Liver (tissue), 8 donors: ENCODE measurements at regions not wholly inside any gene's neighbourhood (a gene's known extent, or its start where the extent isn't known, plus 50 kb on each side); places are given as distances from the start of the nearest gene placed in this dataset.

Experiments used
- DNase-seq: peaks from one replicate; pipeline ENCODE4 v3.0.0-alpha.2; 2017; ENCODE audit warnings: low spot score
- H3K27ac ChIP-seq, 2 donors: one replicate each; pipeline ENCODE4 v1.7.0; 2013; ENCODE audit warnings: inconsistent platforms in 2 of 2, low read length in 2 of 2, control low read depth in 1 of 2, low read depth in 1 of 2, mild to moderate bottlenecking in 1 of 2
- H3K27me3 ChIP-seq, 4 donors: one replicate each; pipeline versions ENCODE4 v1.6.1 to v1.7.0; 2013; ENCODE audit warnings: low read length in 3 of 4, inconsistent platforms in 1 of 4, mild to moderate bottlenecking in 1 of 4, moderate library complexity in 1 of 4; ENCODE audit not compliant: control insufficient read depth in 4 of 4, insufficient read depth in 4 of 4
- H3K36me3 ChIP-seq, 4 donors: one replicate each; pipeline versions ENCODE4 v1.6.1 to v1.7.0; 2013; ENCODE audit warnings: low read length in 3 of 4, mild to moderate bottlenecking in 3 of 4, low read depth in 1 of 4, moderate library complexity in 1 of 4; ENCODE audit not compliant: control insufficient read depth in 4 of 4, insufficient read depth in 3 of 4
- H3K4me1 ChIP-seq, 4 donors: one replicate each; pipeline versions ENCODE4 v1.6.1 to v1.7.0; 2013; ENCODE audit warnings: low read length in 3 of 4, mild to moderate bottlenecking in 3 of 4, moderate library complexity in 1 of 4; ENCODE audit not compliant: control insufficient read depth in 4 of 4, insufficient read depth in 4 of 4
- H3K4me3 ChIP-seq, 3 donors: one replicate each; pipeline versions ENCODE4 v1.6.1 to v1.7.0; 2013; ENCODE audit warnings: low read length in 3 of 3, control low read depth in 1 of 3, low read depth in 1 of 3, mild to moderate bottlenecking in 1 of 3
- H3K9ac ChIP-seq, 2 donors: one replicate each; pipeline ENCODE4 v1.7.0; 2013; ENCODE audit warnings: low read length in 2 of 2, mild to moderate bottlenecking in 2 of 2, moderate library complexity in 2 of 2, control low read depth in 1 of 2, low read depth in 1 of 2
- H3K9me3 ChIP-seq, 4 donors: one replicate each; pipeline versions ENCODE4 v1.6.1 to v1.7.0; 2013; ENCODE audit warnings: low read length in 3 of 4; ENCODE audit not compliant: control insufficient read depth in 4 of 4
- EGR1 ChIP-seq, 2 donors: IDR thresholded peaks; 2 replicates each; pipeline ENCODE4 v1.6.1; 2016 to 2018; ENCODE audit warnings: antibody characterized with exemption in 2 of 2, low read depth in 2 of 2
- FOXA2 ChIP-seq: IDR thresholded peaks from 2 replicates; pipeline ENCODE4 v1.6.1; 2016; ENCODE audit warnings: antibody characterized with exemption
- GABPA ChIP-seq, 2 donors: IDR thresholded peaks in 1 of 2; conservative IDR thresholded peaks in 1 of 2; 2 replicates each; pipeline ENCODE4 v1.6.1; 2016; ENCODE audit warnings: antibody characterized with exemption in 2 of 2, mild to moderate bottlenecking in 1 of 2, moderate library complexity in 1 of 2
- HNF4A ChIP-seq, 2 donors: conservative IDR thresholded peaks; 2 replicates each; pipeline ENCODE4 v1.6.1; 2016; ENCODE audit warnings: antibody characterized with exemption in 2 of 2, mild to moderate bottlenecking in 2 of 2
- JUND ChIP-seq, 2 donors: IDR thresholded peaks; 2 replicates each; pipeline ENCODE4 v1.6.1; 2016; ENCODE audit warnings: antibody characterized with exemption in 2 of 2
- RAD21 ChIP-seq, 2 donors: IDR thresholded peaks; 2 replicates each; pipeline ENCODE4 v1.6.1; 2016; ENCODE audit warnings: antibody characterized with exemption in 2 of 2, mild to moderate bottlenecking in 2 of 2
- RXRA ChIP-seq, 2 donors: IDR thresholded peaks; 2 replicates each; pipeline ENCODE4 v1.6.1; 2017 to 2018; ENCODE audit warnings: antibody characterized with exemption in 2 of 2, mild to moderate bottlenecking in 1 of 2
- SP1 ChIP-seq: IDR thresholded peaks from 2 replicates; pipeline ENCODE4 v1.6.1; 2018; ENCODE audit warnings: antibody characterized with exemption, mild to moderate bottlenecking
- YY1 ChIP-seq: IDR thresholded peaks from 2 replicates; pipeline ENCODE4 v1.6.1; 2016; ENCODE audit warnings: antibody characterized with exemption, mild to moderate bottlenecking
- ZBTB33 ChIP-seq: IDR thresholded peaks from 2 replicates; pipeline ENCODE4 v1.6.1; 2016; ENCODE audit warnings: antibody characterized with exemption
- WGBS: extraction: QIAGEN DNeasy Blood & Tissue Kit; methylation state at CpG from one replicate; pipeline ENCODE4 v1.1.7; 2013; 5-methylcytosine and 5-hydroxymethylcytosine counted together
- TF ChIP-seq, protein P1 (sequence below): fragments of 150-350 bp; IDR thresholded peaks from 2 replicates; pipeline ENCODE4 v1.5.1; 2017; ENCODE audit warnings: improper control_type of control experiment, low read depth, low read length; ENCODE audit not compliant: missing input control
- TF ChIP-seq, protein P2 (sequence below): IDR thresholded peaks from 2 replicates; pipeline ENCODE4 v1.6.1; 2016; ENCODE audit warnings: antibody characterized with exemption, mild to moderate bottlenecking
- TF ChIP-seq, protein P3 (sequence below): IDR thresholded peaks from 2 replicates; pipeline ENCODE4 v1.6.1; 2016; ENCODE audit warnings: antibody characterized with exemption
- TF ChIP-seq, protein P4 (sequence below): IDR thresholded peaks from 2 replicates; pipeline ENCODE4 v1.6.1; 2016; ENCODE audit warnings: antibody characterized with exemption
- donor health status: healthy.
- donor health status: healthy.
- donor health status: healthy.
- donor health status: healthy.
- donor health status: healthy.

DNA sequence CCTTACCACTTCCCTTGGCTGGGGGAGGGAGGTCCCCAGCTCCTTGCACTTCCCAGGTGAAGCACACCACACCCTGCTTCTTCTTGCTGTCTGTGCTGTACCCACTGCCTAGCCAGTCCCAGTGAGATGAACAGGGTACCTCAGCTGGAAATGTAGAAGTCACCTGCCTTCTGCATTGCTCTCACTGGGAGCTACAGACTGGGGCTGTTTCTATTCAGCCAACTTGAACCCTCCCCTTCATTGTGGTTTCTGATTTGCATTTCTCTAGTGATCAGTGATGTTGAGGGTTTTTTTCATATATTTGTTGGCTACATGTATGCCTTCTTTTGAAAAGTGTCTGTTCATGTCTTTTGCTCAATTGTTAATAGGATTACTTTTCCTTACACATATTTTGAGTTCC lies 222.8 kb downstream of the DDX3Y start:
- no peaks in the 10 kb centered on the region for H3K9me3 ChIP-seq
- no peaks in the 10 kb centered on the region for H3K4me1 ChIP-seq
- H3K27ac ChIP-seq, result no peak overlapping the region
- TF ChIP-seq, protein P1, sequence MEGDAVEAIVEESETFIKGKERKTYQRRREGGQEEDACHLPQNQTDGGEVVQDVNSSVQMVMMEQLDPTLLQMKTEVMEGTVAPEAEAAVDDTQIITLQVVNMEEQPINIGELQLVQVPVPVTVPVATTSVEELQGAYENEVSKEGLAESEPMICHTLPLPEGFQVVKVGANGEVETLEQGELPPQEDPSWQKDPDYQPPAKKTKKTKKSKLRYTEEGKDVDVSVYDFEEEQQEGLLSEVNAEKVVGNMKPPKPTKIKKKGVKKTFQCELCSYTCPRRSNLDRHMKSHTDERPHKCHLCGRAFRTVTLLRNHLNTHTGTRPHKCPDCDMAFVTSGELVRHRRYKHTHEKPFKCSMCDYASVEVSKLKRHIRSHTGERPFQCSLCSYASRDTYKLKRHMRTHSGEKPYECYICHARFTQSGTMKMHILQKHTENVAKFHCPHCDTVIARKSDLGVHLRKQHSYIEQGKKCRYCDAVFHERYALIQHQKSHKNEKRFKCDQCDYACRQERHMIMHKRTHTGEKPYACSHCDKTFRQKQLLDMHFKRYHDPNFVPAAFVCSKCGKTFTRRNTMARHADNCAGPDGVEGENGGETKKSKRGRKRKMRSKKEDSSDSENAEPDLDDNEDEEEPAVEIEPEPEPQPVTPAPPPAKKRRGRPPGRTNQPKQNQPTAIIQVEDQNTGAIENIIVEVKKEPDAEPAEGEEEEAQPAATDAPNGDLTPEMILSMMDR, result no peak
- TF ChIP-seq, protein P2, sequence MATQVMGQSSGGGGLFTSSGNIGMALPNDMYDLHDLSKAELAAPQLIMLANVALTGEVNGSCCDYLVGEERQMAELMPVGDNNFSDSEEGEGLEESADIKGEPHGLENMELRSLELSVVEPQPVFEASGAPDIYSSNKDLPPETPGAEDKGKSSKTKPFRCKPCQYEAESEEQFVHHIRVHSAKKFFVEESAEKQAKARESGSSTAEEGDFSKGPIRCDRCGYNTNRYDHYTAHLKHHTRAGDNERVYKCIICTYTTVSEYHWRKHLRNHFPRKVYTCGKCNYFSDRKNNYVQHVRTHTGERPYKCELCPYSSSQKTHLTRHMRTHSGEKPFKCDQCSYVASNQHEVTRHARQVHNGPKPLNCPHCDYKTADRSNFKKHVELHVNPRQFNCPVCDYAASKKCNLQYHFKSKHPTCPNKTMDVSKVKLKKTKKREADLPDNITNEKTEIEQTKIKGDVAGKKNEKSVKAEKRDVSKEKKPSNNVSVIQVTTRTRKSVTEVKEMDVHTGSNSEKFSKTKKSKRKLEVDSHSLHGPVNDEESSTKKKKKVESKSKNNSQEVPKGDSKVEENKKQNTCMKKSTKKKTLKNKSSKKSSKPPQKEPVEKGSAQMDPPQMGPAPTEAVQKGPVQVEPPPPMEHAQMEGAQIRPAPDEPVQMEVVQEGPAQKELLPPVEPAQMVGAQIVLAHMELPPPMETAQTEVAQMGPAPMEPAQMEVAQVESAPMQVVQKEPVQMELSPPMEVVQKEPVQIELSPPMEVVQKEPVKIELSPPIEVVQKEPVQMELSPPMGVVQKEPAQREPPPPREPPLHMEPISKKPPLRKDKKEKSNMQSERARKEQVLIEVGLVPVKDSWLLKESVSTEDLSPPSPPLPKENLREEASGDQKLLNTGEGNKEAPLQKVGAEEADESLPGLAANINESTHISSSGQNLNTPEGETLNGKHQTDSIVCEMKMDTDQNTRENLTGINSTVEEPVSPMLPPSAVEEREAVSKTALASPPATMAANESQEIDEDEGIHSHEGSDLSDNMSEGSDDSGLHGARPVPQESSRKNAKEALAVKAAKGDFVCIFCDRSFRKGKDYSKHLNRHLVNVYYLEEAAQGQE, result no peak
- TF ChIP-seq JUND (IDR thresholded peaks at IDR 0.05), result no peak
- no peak for TF ChIP-seq RAD21 (IDR thresholded peaks at IDR 0.05)
- TF ChIP-seq FOXA2, result no peak
- TF ChIP-seq, protein P3, sequence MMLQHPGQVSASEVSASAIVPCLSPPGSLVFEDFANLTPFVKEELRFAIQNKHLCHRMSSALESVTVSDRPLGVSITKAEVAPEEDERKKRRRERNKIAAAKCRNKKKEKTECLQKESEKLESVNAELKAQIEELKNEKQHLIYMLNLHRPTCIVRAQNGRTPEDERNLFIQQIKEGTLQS, result no peak
- TF ChIP-seq YY1, result no peak
- TF ChIP-seq, protein P4, sequence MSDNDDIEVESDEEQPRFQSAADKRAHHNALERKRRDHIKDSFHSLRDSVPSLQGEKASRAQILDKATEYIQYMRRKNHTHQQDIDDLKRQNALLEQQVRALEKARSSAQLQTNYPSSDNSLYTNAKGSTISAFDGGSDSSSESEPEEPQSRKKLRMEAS, result no peak
- TF ChIP-seq GABPA (IDR thresholded peaks at IDR 0.05 in 1 of 2, conservative IDR thresholded peaks at IDR 0.05 in 1 of 2), result no peak
- no peak for TF ChIP-seq SP1
- no peak for TF ChIP-seq RXRA (IDR thresholded peaks at IDR 0.05)
- TF ChIP-seq EGR1 (IDR thresholded peaks at IDR 0.05; ENCODE audit: low read depth in 2 of 2), result no peak
- H3K9ac ChIP-seq, result no peak overlapping the region
- H3K27me3 ChIP-seq, result no peaks in the 10 kb centered on the region
- no peak for DNase-seq
- no peak overlapping the region for H3K4me3 ChIP-seq
- no peaks in the 10 kb centered on the region for H3K36me3 ChIP-seq

- no peaks in the 10 kb centered on the region for H3K36me3 ChIP-seq
- H3K9ac ChIP-seq, result no peak overlapping the region
- peak overlapping the region in 1 of 3 donors; percentile 49 for H3K4me3 ChIP-seq
- H3K9me3 ChIP-seq, result no peaks in the 10 kb centered on the region
- TF ChIP-seq HNF4A (conservative IDR thresholded peaks at IDR 0.05) (peak in 1 of 2 donors; percentile 16), JUND (IDR thresholded peaks at IDR 0.05) (no peak)
- no peak for DNase-seq
- no peaks in the 10 kb centered on the region for H3K4me1 ChIP-seq
- no peak overlapping the region for H3K27ac ChIP-seq
- no peaks in the 10 kb centered on the region for H3K27me3 ChIP-seq
Observed at GRCh38 chrY:13149148-13149547, 244.5 kb downstream of the DDX3Y start.

DNA sequence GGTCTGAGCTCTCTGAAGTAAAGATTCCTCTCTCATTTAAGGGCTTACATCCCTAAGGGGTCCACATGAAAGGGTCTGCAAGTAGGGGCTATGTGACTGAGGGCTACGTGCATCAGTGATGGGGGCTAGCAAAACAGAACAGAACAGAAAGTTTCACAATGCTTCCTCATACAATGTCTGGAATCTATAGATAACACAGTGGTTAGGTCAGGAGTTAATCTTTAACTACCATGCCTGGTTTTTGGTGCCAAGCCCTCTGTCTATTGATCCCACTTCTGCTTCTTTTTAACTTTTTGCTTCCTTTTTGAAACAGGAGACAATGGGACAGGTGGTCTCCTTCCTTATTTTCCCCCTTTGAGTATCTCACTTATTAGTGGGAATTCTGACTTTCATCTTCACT lies 263.0 kb downstream of the DDX3Y start:
- H3K9ac ChIP-seq, result no peak overlapping the region
- DNase-seq, result no peak
- H3K9me3 ChIP-seq, result peaks cover 0 to 3% (median 0%) of the 10 kb centered on the region in 4 donors
- TF ChIP-seq, protein P2, result no peak
- TF ChIP-seq YY1 (no peak), SP1 (no peak), ZBTB33 (no peak)
- H3K27me3 ChIP-seq, result no peaks in the 10 kb centered on the region
- WGBS, result 23% methylated on average over 1 of the region's 1 CpG
- H3K27ac ChIP-seq, result no peak overlapping the region
- H3K4me3 ChIP-seq, result no peak overlapping the region
- H3K4me1 ChIP-seq, result no peaks in the 10 kb centered on the region
- H3K36me3 ChIP-seq, result no peaks in the 10 kb centered on the region
